ENCODE measurements at regions not wholly inside any gene's neighbourhood (a gene's known extent, or its start where the extent isn't known, plus 50 kb on each side); places are given as distances from the start of the nearest gene placed in this dataset.

DNA sequence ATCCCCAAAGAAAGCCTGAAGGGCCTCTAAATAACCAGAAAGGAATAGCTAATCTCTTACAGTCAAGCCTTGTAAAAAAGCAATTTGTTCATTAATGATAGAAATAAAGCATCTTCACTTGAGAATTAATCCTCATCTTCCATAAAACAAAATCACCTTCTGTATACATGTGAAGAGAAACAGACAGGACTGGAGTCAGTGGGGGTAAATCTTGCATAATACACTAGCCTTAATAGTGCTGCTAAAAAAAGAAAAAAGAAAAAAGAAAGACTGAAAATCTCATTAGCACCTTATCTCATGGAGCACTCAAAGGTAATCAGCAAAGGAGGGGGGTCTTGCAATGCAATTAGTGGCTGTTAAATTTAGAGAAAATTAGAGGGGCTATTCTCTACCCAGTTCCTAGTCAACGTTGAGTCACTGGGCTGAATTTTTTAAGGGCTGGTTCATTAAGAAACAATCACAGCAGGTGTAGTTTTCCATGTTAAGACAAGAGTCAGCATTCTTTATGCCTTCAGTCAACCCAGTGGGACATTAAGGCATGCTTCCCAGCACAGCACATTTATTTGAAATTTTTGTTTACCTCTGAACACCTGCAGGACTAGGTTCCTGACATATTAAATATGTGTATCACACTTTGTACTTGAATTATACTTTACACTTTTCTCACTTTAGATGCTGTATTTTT lies 1455.7 kb upstream of the CELF2 start:
- intact Hi-C loops (cut with micrococcal nuclease) (no loop called here), dilution Hi-C loops (cut with HindIII; ENCODE audit: low sequenced_read_pairs, unreplicated experiment) (no loop called here), in situ Hi-C loops (cut with MboI; ENCODE audit: low sequenced_read_pairs) (no loop called here)
- no peak overlapping the region for H2BK5ac ChIP-seq (ENCODE audit: low read depth, low read length, poor library complexity, severe bottlenecking)
- H3K4ac ChIP-seq (ENCODE audit: low read depth, low read length) = no peak overlapping the region
- no peak overlapping the region for H4K91ac ChIP-seq (ENCODE audit: insufficient read depth, low read depth, low read length)
- no peak overlapping the region for H2BK20ac ChIP-seq (ENCODE audit: low read depth, low read length)
- H3K18ac ChIP-seq (ENCODE audit: low read depth, low read length) = no peak overlapping the region
- no peaks in the 10 kb centered on the region for H3K36me3 ChIP-seq (ENCODE audit: control insufficient read depth, insufficient read depth, low read length)
- no peak overlapping the region for H2AK5ac ChIP-seq (ENCODE audit: low read depth, low read length)
- no peak overlapping the region for H3K23ac ChIP-seq (ENCODE audit: low read depth, low read length)
- no peak overlapping the region for H4K5ac ChIP-seq (ENCODE audit: low read depth, low read length)
- H3K27me3 ChIP-seq (ENCODE audit: control insufficient read depth, insufficient read depth, low read length) = no peaks in the 10 kb centered on the region
- H3K4me2 ChIP-seq (ENCODE audit: low read depth, low read length) = no peak overlapping the region
- no peak overlapping the region for H2BK15ac ChIP-seq (ENCODE audit: low read depth, low read length)
- H3K4me3 ChIP-seq (ENCODE audit: insufficient read depth, low read depth, low read length) = no peak overlapping the region
- H2AFZ ChIP-seq (replicated peaks; ENCODE audit: low read length, poor library complexity) = no peak overlapping the region
- no peak overlapping the region for H2BK120ac ChIP-seq (ENCODE audit: low read depth, low read length)
- no peak overlapping the region for H2AK9ac ChIP-seq (replicated peaks; ENCODE audit: low read depth, low read length, poor library complexity)
- POLR2A ChIA-PET (ENCODE audit: unreplicated experiment) = no interaction called here
- no CpG with 5 or more reads among the region's 1 CpG for WGBS, 2 experiments (ENCODE audit: extremely low coverage in 2 of 2, insufficient read length in 1 of 2)
- H4K20me1 ChIP-seq (ENCODE audit: insufficient read depth, low read length) = no peaks in the 10 kb centered on the region
- H3K9me1 ChIP-seq (ENCODE audit: insufficient read depth, low read length) = no peaks in the 10 kb centered on the region
- no peak overlapping the region for H3K56ac ChIP-seq (ENCODE audit: extremely low read depth, insufficient read depth, low read length)
- TF ChIP-seq MAFK (IDR thresholded peaks at IDR 0.05; ENCODE audit: low read depth, low read length) (no peak), BHLHE40 (IDR thresholded peaks at IDR 0.05; ENCODE audit: low read depth, low read length) (no peak), FOS (IDR thresholded peaks at IDR 0.05; ENCODE audit: low read depth, low read length) (no peak), RCOR1 (IDR thresholded peaks at IDR 0.05; ENCODE audit: insufficient replicate concordance, low read length) (no peak), CHD1 (IDR thresholded peaks at IDR 0.05; ENCODE audit: low read depth, low read length) (no peak), RAD21 (IDR thresholded peaks at IDR 0.05; ENCODE audit: low read length) (no peak), SMC3 (IDR thresholded peaks at IDR 0.05; ENCODE audit: low read depth, low read length) (no peak), POLR2A (IDR thresholded peaks at IDR 0.05; ENCODE audit: low read depth, low read length) (no peak), NFE2L2 (IDR thresholded peaks at IDR 0.05; ENCODE audit: low read depth, low read length) (no peak), CEBPB (IDR thresholded peaks at IDR 0.05; ENCODE audit: low read depth, low read length) (no peak), MXI1 (IDR thresholded peaks at IDR 0.05; ENCODE audit: borderline replicate concordance, low read depth, low read length) (no peak), MAZ (IDR thresholded peaks at IDR 0.05; ENCODE audit: borderline replicate concordance, low read depth, low read length) (no peak), RFX5 (IDR thresholded peaks at IDR 0.05; ENCODE audit: low read depth, low read length) (no peak)
- TF ChIP-seq, protein P1, sequence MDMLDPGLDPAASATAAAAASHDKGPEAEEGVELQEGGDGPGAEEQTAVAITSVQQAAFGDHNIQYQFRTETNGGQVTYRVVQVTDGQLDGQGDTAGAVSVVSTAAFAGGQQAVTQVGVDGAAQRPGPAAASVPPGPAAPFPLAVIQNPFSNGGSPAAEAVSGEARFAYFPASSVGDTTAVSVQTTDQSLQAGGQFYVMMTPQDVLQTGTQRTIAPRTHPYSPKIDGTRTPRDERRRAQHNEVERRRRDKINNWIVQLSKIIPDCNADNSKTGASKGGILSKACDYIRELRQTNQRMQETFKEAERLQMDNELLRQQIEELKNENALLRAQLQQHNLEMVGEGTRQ (IDR thresholded peaks at IDR 0.05; ENCODE audit: low read depth, low read length) = no peak
- TF ChIP-seq, protein P2, sequence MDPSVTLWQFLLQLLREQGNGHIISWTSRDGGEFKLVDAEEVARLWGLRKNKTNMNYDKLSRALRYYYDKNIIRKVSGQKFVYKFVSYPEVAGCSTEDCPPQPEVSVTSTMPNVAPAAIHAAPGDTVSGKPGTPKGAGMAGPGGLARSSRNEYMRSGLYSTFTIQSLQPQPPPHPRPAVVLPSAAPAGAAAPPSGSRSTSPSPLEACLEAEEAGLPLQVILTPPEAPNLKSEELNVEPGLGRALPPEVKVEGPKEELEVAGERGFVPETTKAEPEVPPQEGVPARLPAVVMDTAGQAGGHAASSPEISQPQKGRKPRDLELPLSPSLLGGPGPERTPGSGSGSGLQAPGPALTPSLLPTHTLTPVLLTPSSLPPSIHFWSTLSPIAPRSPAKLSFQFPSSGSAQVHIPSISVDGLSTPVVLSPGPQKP (IDR thresholded peaks at IDR 0.05; ENCODE audit: borderline replicate concordance, low read depth, low read length) = no peak
- TF ChIP-seq, protein P3, sequence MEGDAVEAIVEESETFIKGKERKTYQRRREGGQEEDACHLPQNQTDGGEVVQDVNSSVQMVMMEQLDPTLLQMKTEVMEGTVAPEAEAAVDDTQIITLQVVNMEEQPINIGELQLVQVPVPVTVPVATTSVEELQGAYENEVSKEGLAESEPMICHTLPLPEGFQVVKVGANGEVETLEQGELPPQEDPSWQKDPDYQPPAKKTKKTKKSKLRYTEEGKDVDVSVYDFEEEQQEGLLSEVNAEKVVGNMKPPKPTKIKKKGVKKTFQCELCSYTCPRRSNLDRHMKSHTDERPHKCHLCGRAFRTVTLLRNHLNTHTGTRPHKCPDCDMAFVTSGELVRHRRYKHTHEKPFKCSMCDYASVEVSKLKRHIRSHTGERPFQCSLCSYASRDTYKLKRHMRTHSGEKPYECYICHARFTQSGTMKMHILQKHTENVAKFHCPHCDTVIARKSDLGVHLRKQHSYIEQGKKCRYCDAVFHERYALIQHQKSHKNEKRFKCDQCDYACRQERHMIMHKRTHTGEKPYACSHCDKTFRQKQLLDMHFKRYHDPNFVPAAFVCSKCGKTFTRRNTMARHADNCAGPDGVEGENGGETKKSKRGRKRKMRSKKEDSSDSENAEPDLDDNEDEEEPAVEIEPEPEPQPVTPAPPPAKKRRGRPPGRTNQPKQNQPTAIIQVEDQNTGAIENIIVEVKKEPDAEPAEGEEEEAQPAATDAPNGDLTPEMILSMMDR (conservative IDR thresholded peaks at IDR 0.05; ENCODE audit: low read depth, low read length) = no peak
- H3K14ac ChIP-seq (replicated peaks; ENCODE audit: low read depth, low read length) = no peak overlapping the region
- ATAC-seq (ENCODE audit: low read depth) (no peak), DNase-seq (no peak)
- CTCF ChIA-PET = no interaction called here
- no TSS peak for BruUV-seq (replicated peaks)
- H3K27ac ChIP-seq (ENCODE audit: insufficient read depth, low read length) = no peak overlapping the region
- no peaks in the 10 kb centered on the region for H3K4me1 ChIP-seq (ENCODE audit: control insufficient read depth, insufficient read depth, low read length)
- H4K8ac ChIP-seq (ENCODE audit: low read depth in 2 of 2, low read length in 2 of 2) = no peak overlapping the region
- no peaks in the 10 kb centered on the region for H3K79me1 ChIP-seq (ENCODE audit: low read depth in 1 of 2, low read length in 2 of 2)
- no peaks in the 10 kb centered on the region for H3K9me3 ChIP-seq (ENCODE audit: control insufficient read depth, insufficient read depth, low read length)
- no peak overlapping the region for H3K9ac ChIP-seq (ENCODE audit: low read depth, low read length)

Data from IMR-90 (cell line).